HG02884 (cell line): ENCODE measurements at regions not wholly inside any gene's neighbourhood (a gene's known extent, or its start where the extent isn't known, plus 50 kb on each side); places are given as distances from the start of the nearest gene placed in this dataset.
"Not testable (repeated sequence)": the region's sequence is repeated elsewhere in the genome, so short reads cannot be mapped to it uniquely, and the experiment has no call there.

Experiments used
- ATAC-seq: cut with Tn5 transposase; IDR thresholded peaks from one replicate; pipeline ENCODE4 v1.9.1; 2021; ENCODE audit warnings: mild to moderate bottlenecking, moderate library complexity; ENCODE audit not compliant: unreplicated experiment

GRCh38 chr1:173257805-173258204, 50.7 kb upstream of the TNFSF4 start:
- no peak for ATAC-seq

DNA sequence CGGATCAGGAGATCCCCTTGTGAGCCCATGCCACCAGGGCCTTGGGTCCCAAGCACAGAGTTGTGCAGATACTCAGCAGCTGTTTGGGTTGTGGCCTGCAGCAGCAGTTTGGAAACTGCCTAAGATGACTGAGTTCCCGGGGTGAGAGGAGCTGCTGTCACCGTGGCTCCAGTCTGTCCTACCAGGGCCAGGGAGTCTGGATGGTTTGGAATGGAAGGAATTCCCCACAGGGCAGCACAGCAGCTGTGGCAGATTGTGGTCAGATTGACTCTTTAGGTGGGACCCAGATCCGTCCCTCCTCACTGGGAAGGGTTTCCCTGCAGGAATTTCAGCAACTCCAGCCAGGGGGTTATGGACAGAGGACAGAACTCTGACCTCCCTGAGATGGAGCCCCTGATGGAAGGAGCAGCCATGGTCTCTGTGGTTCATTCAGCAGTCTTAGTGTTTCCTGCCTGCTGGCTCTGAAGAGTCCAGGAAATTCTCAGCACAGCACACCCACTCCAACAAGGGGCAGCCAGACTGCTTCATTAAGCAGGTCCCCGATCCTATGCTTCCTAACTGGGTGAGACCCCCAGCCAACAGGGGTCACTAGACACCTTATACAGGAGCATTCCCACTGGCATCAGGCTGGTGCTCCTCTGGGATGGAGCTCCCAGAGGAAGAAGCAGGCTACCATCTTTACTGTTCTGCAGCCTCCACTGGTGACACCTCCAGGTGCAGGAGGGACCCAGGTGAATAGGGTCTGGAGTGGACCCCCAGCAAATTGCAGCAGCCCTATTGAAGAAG, 51.5 kb upstream of the TNFSF4 start:
- no peak for ATAC-seq

DNA sequence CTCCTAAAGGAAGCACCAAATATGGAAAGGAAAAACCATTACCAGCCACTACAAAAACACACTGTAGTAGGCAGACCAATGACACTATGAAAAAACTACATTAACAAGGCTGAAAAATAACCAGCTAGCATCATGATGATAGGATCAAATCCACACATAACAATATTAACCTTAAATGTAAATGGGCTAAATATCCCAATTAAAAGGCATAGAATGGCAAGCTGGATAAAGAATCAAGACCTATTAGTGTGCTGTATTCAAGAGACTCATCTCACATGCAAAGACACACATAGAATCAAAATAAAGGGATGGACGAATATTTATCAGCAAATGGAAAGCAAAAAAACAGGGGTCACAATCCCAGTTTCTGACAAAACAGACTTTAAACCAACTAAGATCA, 53.2 kb upstream of the TNFSF4 start:
- ATAC-seq, result not testable (repeated sequence)

GRCh38 chr1:173266841-173267240, 59.7 kb upstream of the TNFSF4 start:
- no peak for ATAC-seq

DNA sequence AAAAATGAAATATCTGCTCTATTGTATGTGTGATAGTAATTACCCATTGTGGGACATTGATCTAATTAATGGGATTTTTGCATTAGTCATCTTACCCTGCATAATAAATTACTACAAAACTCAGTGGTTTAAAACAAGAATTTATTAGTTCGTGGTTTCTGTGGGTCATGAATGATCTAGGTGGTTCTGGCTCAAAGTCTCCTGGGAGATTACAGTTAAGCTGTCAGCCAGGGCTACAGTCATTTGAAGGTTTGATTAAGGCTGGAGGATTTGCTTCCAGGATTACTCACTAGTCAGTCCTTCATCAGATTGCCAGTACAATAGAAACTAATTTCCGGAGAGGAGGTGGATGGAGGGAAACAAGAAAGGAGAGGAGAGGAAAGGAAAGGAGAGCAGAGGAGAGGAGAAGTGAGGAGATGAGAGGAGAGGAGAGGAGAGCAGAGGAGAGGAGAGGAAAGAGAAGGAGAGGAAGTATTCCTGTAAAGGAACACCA, 60.4 kb upstream of the TNFSF4 start:
- no peak for ATAC-seq

DNA sequence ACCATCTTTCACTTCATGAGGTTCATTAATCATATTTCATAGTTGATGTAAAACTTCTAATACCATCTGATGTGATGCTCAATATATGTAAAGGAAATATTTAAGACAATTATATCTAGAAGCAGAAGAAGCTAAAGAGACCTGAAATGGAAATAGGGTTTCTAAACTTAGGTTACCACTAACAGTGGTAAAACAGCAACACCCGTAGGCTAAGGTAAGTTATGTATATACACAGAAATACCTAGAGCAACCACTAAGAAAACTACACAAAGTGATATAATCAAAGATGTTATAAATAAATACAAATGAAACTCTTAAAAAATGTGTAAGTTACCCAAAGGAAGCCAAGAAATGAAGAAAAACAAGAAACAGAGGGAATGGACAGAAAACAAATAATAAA, 61.1 kb upstream of the TNFSF4 start:
- ATAC-seq, result no peak

- ATAC-seq, result no peak
Measured at GRCh38 chr1:173268786-173269277, 61.7 kb upstream of the TNFSF4 start.

DNA sequence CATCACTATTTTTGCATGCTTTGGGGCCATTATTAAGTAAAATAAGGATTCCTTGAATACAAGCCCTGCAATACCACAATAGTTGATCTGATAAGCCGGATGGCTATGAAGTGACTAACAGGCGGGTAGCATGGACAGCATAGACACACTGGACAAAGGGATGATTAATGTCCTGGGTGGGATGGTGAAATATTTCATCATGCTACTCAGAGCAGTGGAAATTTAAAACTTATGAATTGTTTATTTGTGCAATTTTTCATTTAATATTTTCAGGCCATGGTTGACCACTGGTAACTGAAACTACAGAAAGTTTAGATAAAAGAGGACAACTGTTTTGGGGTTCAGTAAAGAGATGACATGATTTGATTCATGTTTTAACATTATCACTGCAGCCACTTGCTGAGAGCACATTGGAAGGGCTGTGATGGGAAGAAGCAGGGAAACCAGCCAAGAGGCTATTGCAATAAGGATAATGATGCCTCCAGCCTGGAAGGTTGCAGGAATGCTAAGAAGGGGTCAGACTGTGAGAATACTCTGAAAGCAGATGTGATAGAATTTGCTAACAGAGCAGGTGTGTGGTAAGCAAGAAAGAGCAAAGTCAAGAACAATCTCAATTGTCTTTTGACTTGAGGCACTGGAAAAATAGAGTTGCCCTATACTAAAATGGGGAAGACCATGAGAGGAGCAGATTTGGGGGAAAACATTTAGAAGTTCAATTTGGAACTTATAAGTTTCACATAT, 62.5 kb upstream of the TNFSF4 start:
- ATAC-seq, result no peak

GRCh38 chr1:173270243-173270642, 63.1 kb upstream of the TNFSF4 start:
- no peak for ATAC-seq

GRCh38 chr1:173271021-173271420, 63.9 kb upstream of the TNFSF4 start:
- ATAC-seq, result not testable (repeated sequence)

GRCh38 chr1:173275496-173275895, 68.4 kb upstream of the TNFSF4 start:
- no peak for ATAC-seq

- ATAC-seq, result peak; percentile 68
Measured at GRCh38 chr1:173276922-173277800, 70.0 kb upstream of the TNFSF4 start.

GRCh38 chr1:173280899-173281660, 73.9 kb upstream of the TNFSF4 start:
- no peak for ATAC-seq

- no peak for ATAC-seq
Measured at GRCh38 chr1:173285048-173285447, 77.9 kb upstream of the TNFSF4 start.

- ATAC-seq, result no peak
Measured at GRCh38 chr1:173287785-173288184, 80.7 kb upstream of the TNFSF4 start.

GRCh38 chr1:173293756-173294155, 86.6 kb upstream of the TNFSF4 start:
- ATAC-seq, result no peak

DNA sequence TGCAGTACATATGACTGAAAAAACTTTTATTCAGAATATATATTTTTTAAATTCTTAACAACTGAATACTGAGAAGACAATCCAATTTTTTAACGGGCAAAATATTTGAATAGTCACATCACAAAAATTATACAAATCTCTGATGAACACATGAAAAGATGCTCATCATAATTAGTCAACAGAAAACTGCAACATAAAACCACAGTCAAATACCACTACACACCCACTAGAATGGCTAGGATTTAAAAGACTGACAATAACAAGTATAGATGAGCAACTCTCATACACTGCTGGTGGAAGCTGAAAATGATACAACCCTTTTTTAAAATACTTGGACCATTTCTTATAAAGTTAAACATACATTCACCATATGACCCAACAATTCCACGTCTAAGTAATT, 87.7 kb upstream of the TNFSF4 start:
- ATAC-seq, result no peak

DNA sequence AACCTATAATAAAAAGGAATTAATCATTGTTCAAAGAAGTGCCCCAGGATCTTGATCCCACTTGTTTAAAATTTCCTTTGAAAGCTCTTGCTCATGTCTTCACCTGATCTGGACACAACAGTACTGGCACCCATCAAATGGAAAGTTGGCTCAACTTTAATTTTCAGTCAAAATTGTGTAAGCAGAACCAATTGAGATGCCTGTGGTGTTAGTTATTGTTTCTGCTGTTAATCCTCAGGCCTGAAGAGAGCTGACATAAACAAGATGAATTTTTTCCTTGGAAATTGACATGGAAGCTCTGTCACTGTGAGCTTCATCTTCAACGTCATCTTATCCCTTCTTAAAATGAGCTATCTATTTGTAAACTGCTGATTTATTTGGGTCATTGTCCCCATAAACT, 88.3 kb upstream of the TNFSF4 start:
- no peak for ATAC-seq

- no peak for ATAC-seq
Measured at GRCh38 chr1:173295995-173296394, 88.9 kb upstream of the TNFSF4 start.

GRCh38 chr1:173297798-173298391, 90.8 kb upstream of the TNFSF4 start:
- ATAC-seq, result peak; percentile 84
